ENCODE measurements at regions not wholly inside any gene's neighbourhood (a gene's known extent, or its start where the extent isn't known, plus 50 kb on each side); places are given as distances from the start of the nearest gene placed in this dataset.

GRCh38 chr14:38522724-38523123 is 266.8 kb upstream of the CLEC14A start:
- no peak for DNase-seq (ENCODE audit: low read depth, low spot score)

GRCh38 chr14:38521591-38521990 is 265.7 kb upstream of the CLEC14A start:
- no peak for DNase-seq (ENCODE audit: low read depth, low spot score)

GRCh38 chr14:38517426-38517825 is 261.5 kb upstream of the CLEC14A start:
- DNase-seq (ENCODE audit: low read depth, low spot score): no peak

GRCh38 chr14:38512236-38512635 is 256.3 kb upstream of the CLEC14A start:
- no peak for DNase-seq (ENCODE audit: low read depth, low spot score)

GRCh38 chr14:38507299-38507698 is 251.4 kb upstream of the CLEC14A start:
- no peak for DNase-seq (ENCODE audit: low read depth, low spot score)

GRCh38 chr14:38505973-38506249 is 250.0 kb upstream of the CLEC14A start:
- DNase-seq (ENCODE audit: low read depth, low spot score): no peak

GRCh38 chr14:38505221-38505972 is 249.5 kb upstream of the CLEC14A start:
- DNase-seq (ENCODE audit: low read depth, low spot score): no peak

GRCh38 chr14:38504175-38504574 is 248.3 kb upstream of the CLEC14A start:
- DNase-seq (ENCODE audit: low read depth, low spot score): no peak

- no peak for DNase-seq (ENCODE audit: low read depth, low spot score)
Measured at GRCh38 chr14:38502239-38502638, 246.3 kb upstream of the CLEC14A start.

- no peak for DNase-seq (ENCODE audit: low read depth, low spot score)
Measured at GRCh38 chr14:38500125-38500524, 244.2 kb upstream of the CLEC14A start.

- DNase-seq (ENCODE audit: low read depth, low spot score): no peak
Measured at GRCh38 chr14:38496092-38496491, 240.2 kb upstream of the CLEC14A start.

- DNase-seq (ENCODE audit: low read depth, low spot score): no peak
Measured at GRCh38 chr14:38490273-38490672, 234.4 kb upstream of the CLEC14A start.

GRCh38 chr14:38485026-38485425 is 229.1 kb upstream of the CLEC14A start:
- no peak for DNase-seq (ENCODE audit: low read depth, low spot score)

GRCh38 chr14:38481952-38482678 is 226.2 kb upstream of the CLEC14A start:
- DNase-seq (ENCODE audit: low read depth, low spot score): no peak

- no peak for DNase-seq (ENCODE audit: low read depth, low spot score)
Measured at GRCh38 chr14:38469156-38469555, 213.3 kb upstream of the CLEC14A start.

- DNase-seq (ENCODE audit: low read depth, low spot score): no peak
Measured at GRCh38 chr14:38442208-38442607, 186.3 kb upstream of the CLEC14A start.

GRCh38 chr14:38432186-38432585 is 176.3 kb upstream of the CLEC14A start:
- DNase-seq (ENCODE audit: low read depth, low spot score): no peak

- DNase-seq (ENCODE audit: low read depth, low spot score): no peak
Measured at GRCh38 chr14:38431156-38431555, 175.3 kb upstream of the CLEC14A start.

GRCh38 chr14:38430522-38430921 is 174.6 kb upstream of the CLEC14A start:
- DNase-seq (ENCODE audit: low read depth, low spot score): no peak

GRCh38 chr14:38425324-38425976 is 169.6 kb upstream of the CLEC14A start:
- no peak for DNase-seq (ENCODE audit: low read depth, low spot score)

GRCh38 chr14:38420048-38420447 is 164.2 kb upstream of the CLEC14A start:
- DNase-seq (ENCODE audit: low read depth, low spot score): no peak

- DNase-seq (ENCODE audit: low read depth, low spot score): no peak
Measured at GRCh38 chr14:38419579-38419978, 163.7 kb upstream of the CLEC14A start.

- DNase-seq (ENCODE audit: low read depth, low spot score): no peak
Measured at GRCh38 chr14:38412654-38413053, 156.8 kb upstream of the CLEC14A start.
